Stimulated activated CD4-positive, alpha-beta T cell treated with anti-CD3 and anti-CD28 coated beads, Interleukin-1b, Interleukin-23, amount 100 ng/mL, for 24 hours (primary cell): ENCODE measurements at regions not wholly inside any gene's neighbourhood (a gene's known extent, or its start where the extent isn't known, plus 50 kb on each side); places are given as distances from the start of the nearest gene placed in this dataset.

Experiments
- DNase-seq, 4 experiments: peaks; one replicate each; pipeline ENCODE4 v3.0.0-alpha.2; 2020; ENCODE audit warnings: low read depth in 4 of 4, low spot score in 1 of 4

- DNase-seq: no peak
Measured at GRCh38 chr16:63069047-63069446, 1032.8 kb upstream of the CDH8 start.

GRCh38 chr16:63067141-63067540 is 1030.9 kb upstream of the CDH8 start:
- no peak for DNase-seq

GRCh38 chr16:63066552-63066951 is 1030.3 kb upstream of the CDH8 start:
- DNase-seq: no peak

- no peak for DNase-seq
Measured at GRCh38 chr16:63061319-63061718, 1025.1 kb upstream of the CDH8 start.

GRCh38 chr16:63059676-63060075 is 1023.4 kb upstream of the CDH8 start:
- DNase-seq: no peak

GRCh38 chr16:63057341-63057740 is 1021.1 kb upstream of the CDH8 start:
- no peak for DNase-seq

- DNase-seq: no peak
Measured at GRCh38 chr16:63050391-63050790, 1014.2 kb upstream of the CDH8 start.

GRCh38 chr16:63038397-63039106 is 1002.3 kb upstream of the CDH8 start:
- no peak for DNase-seq

- DNase-seq: no peak
Measured at GRCh38 chr16:63037761-63038396, 1001.6 kb upstream of the CDH8 start.

GRCh38 chr16:63018581-63019223 is 982.5 kb upstream of the CDH8 start:
- DNase-seq: no peak

GRCh38 chr16:63008688-63009087 is 972.5 kb upstream of the CDH8 start:
- no peak for DNase-seq

- no peak for DNase-seq
Measured at GRCh38 chr16:63005356-63005755, 969.1 kb upstream of the CDH8 start.

GRCh38 chr16:62989480-62989879 is 953.2 kb upstream of the CDH8 start:
- no peak for DNase-seq

- no peak for DNase-seq
Measured at GRCh38 chr16:62985722-62986121, 949.5 kb upstream of the CDH8 start.

GRCh38 chr16:62978451-62978850 is 942.2 kb upstream of the CDH8 start:
- DNase-seq: no peak

GRCh38 chr16:62977876-62978275 is 941.6 kb upstream of the CDH8 start:
- no peak for DNase-seq

GRCh38 chr16:62974424-62974823 is 938.2 kb upstream of the CDH8 start:
- DNase-seq: no peak

GRCh38 chr16:62970851-62971250 is 934.6 kb upstream of the CDH8 start:
- no peak for DNase-seq

- DNase-seq: no peak
Measured at GRCh38 chr16:62969711-62970318, 933.6 kb upstream of the CDH8 start.

- DNase-seq: no peak
Measured at GRCh38 chr16:62967611-62968010, 931.4 kb upstream of the CDH8 start.

GRCh38 chr16:62967163-62967562 is 930.9 kb upstream of the CDH8 start:
- DNase-seq: no peak

- DNase-seq: no peak
Measured at GRCh38 chr16:62966626-62967025, 930.4 kb upstream of the CDH8 start.
